ENCODE measurements at regions not wholly inside any gene's neighbourhood (a gene's known extent, or its start where the extent isn't known, plus 50 kb on each side); places are given as distances from the start of the nearest gene placed in this dataset.

- no peak for DNase-seq (ENCODE audit: low spot score)
- TF ChIP-seq, protein P1, sequence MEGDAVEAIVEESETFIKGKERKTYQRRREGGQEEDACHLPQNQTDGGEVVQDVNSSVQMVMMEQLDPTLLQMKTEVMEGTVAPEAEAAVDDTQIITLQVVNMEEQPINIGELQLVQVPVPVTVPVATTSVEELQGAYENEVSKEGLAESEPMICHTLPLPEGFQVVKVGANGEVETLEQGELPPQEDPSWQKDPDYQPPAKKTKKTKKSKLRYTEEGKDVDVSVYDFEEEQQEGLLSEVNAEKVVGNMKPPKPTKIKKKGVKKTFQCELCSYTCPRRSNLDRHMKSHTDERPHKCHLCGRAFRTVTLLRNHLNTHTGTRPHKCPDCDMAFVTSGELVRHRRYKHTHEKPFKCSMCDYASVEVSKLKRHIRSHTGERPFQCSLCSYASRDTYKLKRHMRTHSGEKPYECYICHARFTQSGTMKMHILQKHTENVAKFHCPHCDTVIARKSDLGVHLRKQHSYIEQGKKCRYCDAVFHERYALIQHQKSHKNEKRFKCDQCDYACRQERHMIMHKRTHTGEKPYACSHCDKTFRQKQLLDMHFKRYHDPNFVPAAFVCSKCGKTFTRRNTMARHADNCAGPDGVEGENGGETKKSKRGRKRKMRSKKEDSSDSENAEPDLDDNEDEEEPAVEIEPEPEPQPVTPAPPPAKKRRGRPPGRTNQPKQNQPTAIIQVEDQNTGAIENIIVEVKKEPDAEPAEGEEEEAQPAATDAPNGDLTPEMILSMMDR (IDR thresholded peaks at IDR 0.05; ENCODE audit: extremely low read depth, insufficient read depth, missing control alignments): no peak
- in situ Hi-C loops (cut with MboI; ENCODE audit: low pct_unique_long_range_greater_than_20kb, low sequenced_read_pairs, unreplicated experiment): no loop called here
Observed at GRCh38 chr1:56363007-56363770, 216.2 kb downstream of the PLPP3 start.

GRCh38 chr1:56360021-56360420 is 219.3 kb downstream of the PLPP3 start:
- TF ChIP-seq, protein P1 (IDR thresholded peaks at IDR 0.05; ENCODE audit: extremely low read depth, insufficient read depth, missing control alignments): no peak
- DNase-seq (ENCODE audit: low spot score): no peak
- in situ Hi-C loops (cut with MboI; ENCODE audit: low pct_unique_long_range_greater_than_20kb, low sequenced_read_pairs, unreplicated experiment): no loop called here

- no peak for DNase-seq (ENCODE audit: low spot score)
- TF ChIP-seq, protein P1 (IDR thresholded peaks at IDR 0.05; ENCODE audit: extremely low read depth, insufficient read depth, missing control alignments): no peak
- in situ Hi-C loops (cut with MboI; ENCODE audit: low pct_unique_long_range_greater_than_20kb, low sequenced_read_pairs, unreplicated experiment): no loop called here
Observed at GRCh38 chr1:56359056-56359455, 220.3 kb downstream of the PLPP3 start.

DNA sequence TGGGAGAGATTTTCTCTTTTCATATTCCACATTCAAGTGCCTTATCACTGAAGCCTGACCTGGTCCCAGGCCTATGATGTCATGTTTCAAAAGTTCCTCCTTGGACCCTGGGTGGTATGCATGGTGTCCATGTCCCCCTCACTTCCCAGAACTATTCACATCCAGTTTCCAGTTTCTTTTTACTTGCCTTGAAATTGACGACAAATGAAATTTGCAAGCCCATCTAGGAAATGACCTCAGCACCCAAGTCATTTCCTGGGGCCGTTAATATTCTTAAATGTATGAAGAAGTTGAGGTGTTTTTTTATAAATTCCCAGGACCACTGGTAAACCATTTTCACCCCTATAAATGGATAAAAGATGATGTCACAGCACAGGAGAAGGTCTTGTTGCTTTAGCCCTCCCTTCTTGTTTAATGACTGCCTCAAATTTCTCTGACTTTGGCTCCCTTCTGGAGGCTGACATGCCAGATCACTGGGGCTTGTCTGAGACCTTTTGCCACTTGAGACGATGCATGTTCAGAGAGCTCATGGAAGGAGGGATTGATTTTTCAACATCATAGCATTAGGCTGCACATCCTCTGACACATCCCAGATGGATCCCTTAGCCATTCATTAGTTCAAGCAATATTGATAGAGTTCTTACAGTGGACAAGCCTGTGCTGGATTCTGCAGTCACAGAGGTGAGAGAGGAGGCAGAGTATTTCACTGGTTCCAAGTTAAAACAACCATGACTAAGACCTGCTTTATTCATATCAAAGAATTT is 221.3 kb downstream of the PLPP3 start:
- in situ Hi-C loops (cut with MboI; ENCODE audit: low pct_unique_long_range_greater_than_20kb, low sequenced_read_pairs, unreplicated experiment): no loop called here
- DNase-seq (ENCODE audit: low spot score): no peak
- TF ChIP-seq, protein P1 (IDR thresholded peaks at IDR 0.05; ENCODE audit: extremely low read depth, insufficient read depth, missing control alignments): no peak

- TF ChIP-seq, protein P1 (IDR thresholded peaks at IDR 0.05; ENCODE audit: extremely low read depth, insufficient read depth, missing control alignments): no peak
- in situ Hi-C loops (cut with MboI; ENCODE audit: low pct_unique_long_range_greater_than_20kb, low sequenced_read_pairs, unreplicated experiment): no loop called here
- DNase-seq (ENCODE audit: low spot score): no peak
Observed at GRCh38 chr1:56356376-56356990, 222.9 kb downstream of the PLPP3 start.

GRCh38 chr1:56355918-56356317 is 223.4 kb downstream of the PLPP3 start:
- in situ Hi-C loops (cut with MboI; ENCODE audit: low pct_unique_long_range_greater_than_20kb, low sequenced_read_pairs, unreplicated experiment): no loop called here
- no peak for DNase-seq (ENCODE audit: low spot score)
- TF ChIP-seq, protein P1 (IDR thresholded peaks at IDR 0.05; ENCODE audit: extremely low read depth, insufficient read depth, missing control alignments): no peak
